HT-29 (cell line): ENCODE measurements at regions not wholly inside any gene's neighbourhood (a gene's known extent, or its start where the extent isn't known, plus 50 kb on each side); places are given as distances from the start of the nearest gene placed in this dataset. TPM values are rescaled to one million over a fixed set of nuclear protein-coding genes. Genes with fewer than 3 reads are reported as not detected.

Source experiments
- DNase-seq: peaks from one replicate; pipeline ENCODE4 v3.0.0-alpha.2; 2015; ENCODE audit warnings: low spot score
- small RNA-seq: library from RNA; depleted of rRNA; stranded (forward); fragments of <200 nt; gene quantifications from one replicate; pipeline ENCODE3, GENCODE V24; 2014

- DNase-seq: no peak
Observed at GRCh38 chr6:153263489-153263888, 132.4 kb upstream of the RGS17 start.

GRCh38 chr6:153251326-153251725, 120.2 kb upstream of the RGS17 start:
- DNase-seq: no peak

- no peak for DNase-seq
Observed at GRCh38 chr6:153237670-153238069, 106.6 kb upstream of the RGS17 start.

GRCh38 chr6:153231048-153231646, 100.1 kb upstream of the RGS17 start:
- peak; percentile 72 for DNase-seq

- no peak for DNase-seq
Observed at GRCh38 chr6:153218184-153218792, 87.2 kb upstream of the RGS17 start.

- no peak for DNase-seq
Observed at GRCh38 chr6:153216789-153217188, 85.7 kb upstream of the RGS17 start.

GRCh38 chr6:153215242-153215641, 84.2 kb upstream of the RGS17 start:
- peak; percentile 9 for DNase-seq

GRCh38 chr6:153214436-153214835, 83.4 kb upstream of the RGS17 start:
- DNase-seq: no peak

GRCh38 chr6:153210083-153210482, 79.0 kb upstream of the RGS17 start:
- no peak for DNase-seq

GRCh38 chr6:153208706-153209105, 77.6 kb upstream of the RGS17 start:
- DNase-seq: no peak

- DNase-seq: no peak
Observed at GRCh38 chr6:153207617-153208016, 76.5 kb upstream of the RGS17 start.

- no peak for DNase-seq
Observed at GRCh38 chr6:153207006-153207405, 75.9 kb upstream of the RGS17 start.

GRCh38 chr6:153192943-153193885, 62.1 kb upstream of the RGS17 start:
- no peak for DNase-seq

GRCh38 chr6:153183925-153184324, 52.8 kb upstream of the RGS17 start:
- no peak for DNase-seq

Small RNA genes in the stretch of these regions (small RNA-seq; reads per million reads assigned to genes)
- not detected for gene AL603908.1
- gene MTND3P20: not detected
- not detected for gene MTND4LP20
- 1.7 reads per million, percentile 60 among the genes with 10 or more reads in this experiment for gene RNA5SP225
- not detected for gene RNU6-896P
